PC-9 (cell line): ENCODE measurements at regions not wholly inside any gene's neighbourhood (a gene's known extent, or its start where the extent isn't known, plus 50 kb on each side); places are given as distances from the start of the nearest gene placed in this dataset.
A peak's percentile ranks its signal among the peaks of the same experiment; 100 is the strongest.

Experiments
- EZH2 ChIP-seq: fragments of 200-600 bp; sonication (generic); IDR thresholded peaks from 2 replicates; pipeline ENCODE4 v1.8.0; 2017; ENCODE audit warnings: antibody characterized with exemption, low read depth
- TF ChIP-seq, protein P1 (sequence below): fragments of 200-600 bp; sonication (generic); conservative IDR thresholded peaks from 2 replicates; pipeline ENCODE4 v1.6.1; 2017; ENCODE audit warnings: mixed run types, antibody characterized with exemption, mild to moderate bottlenecking, moderate library complexity

DNA sequence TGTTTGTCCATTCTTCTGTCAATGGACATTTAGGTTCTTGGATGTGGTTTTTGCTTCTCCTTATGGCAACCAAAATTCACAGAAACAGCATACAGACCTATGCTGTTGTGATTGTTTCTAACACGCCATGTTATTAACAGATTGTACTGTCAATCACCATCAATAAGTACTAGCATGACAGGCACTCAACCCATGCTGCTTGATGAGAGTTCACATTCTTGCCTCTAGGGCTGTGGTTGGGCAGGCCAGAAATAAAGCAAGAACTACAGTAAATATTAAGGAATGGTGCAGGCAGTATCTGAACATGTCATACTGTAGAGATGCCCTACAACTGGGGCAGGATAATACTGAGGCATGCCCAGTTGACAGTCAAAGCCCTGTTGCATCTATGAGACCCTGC lies 171.2 kb upstream of the ZFHX3 start:
- TF ChIP-seq, protein P1, sequence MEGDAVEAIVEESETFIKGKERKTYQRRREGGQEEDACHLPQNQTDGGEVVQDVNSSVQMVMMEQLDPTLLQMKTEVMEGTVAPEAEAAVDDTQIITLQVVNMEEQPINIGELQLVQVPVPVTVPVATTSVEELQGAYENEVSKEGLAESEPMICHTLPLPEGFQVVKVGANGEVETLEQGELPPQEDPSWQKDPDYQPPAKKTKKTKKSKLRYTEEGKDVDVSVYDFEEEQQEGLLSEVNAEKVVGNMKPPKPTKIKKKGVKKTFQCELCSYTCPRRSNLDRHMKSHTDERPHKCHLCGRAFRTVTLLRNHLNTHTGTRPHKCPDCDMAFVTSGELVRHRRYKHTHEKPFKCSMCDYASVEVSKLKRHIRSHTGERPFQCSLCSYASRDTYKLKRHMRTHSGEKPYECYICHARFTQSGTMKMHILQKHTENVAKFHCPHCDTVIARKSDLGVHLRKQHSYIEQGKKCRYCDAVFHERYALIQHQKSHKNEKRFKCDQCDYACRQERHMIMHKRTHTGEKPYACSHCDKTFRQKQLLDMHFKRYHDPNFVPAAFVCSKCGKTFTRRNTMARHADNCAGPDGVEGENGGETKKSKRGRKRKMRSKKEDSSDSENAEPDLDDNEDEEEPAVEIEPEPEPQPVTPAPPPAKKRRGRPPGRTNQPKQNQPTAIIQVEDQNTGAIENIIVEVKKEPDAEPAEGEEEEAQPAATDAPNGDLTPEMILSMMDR, result 0 out of 2 replicates have a peak, but pooled peaks have one; percentile 21
- no peak for TF ChIP-seq EZH2
